Esophagus squamous epithelium (tissue), 5 donors: ENCODE measurements at regions not wholly inside any gene's neighbourhood (a gene's known extent, or its start where the extent isn't known, plus 50 kb on each side); places are given as distances from the start of the nearest gene placed in this dataset.

Experiments
- DNase-seq: peaks from one replicate; lab custom pipeline; 2025; lab: John Stamatoyannopoulos, UW
- H3K27ac ChIP-seq, 4 donors: fragments of 200-600 bp; sonication (generic); one replicate each; pipeline ENCODE4 v1.5.1; 2016 to 2019; ENCODE audit warnings: mild to moderate bottlenecking in 1 of 4
- H3K27me3 ChIP-seq, 4 donors: fragments of 200-600 bp; sonication (generic); 1 replicate in 3 of 4; 2 replicates in 1 of 4; pipeline versions ENCODE4 v1.5.1 to v1.6.0; 2017 to 2021; ENCODE audit warnings: antibody characterized with exemption in 1 of 4
- H3K36me3 ChIP-seq, 3 donors: fragments of 200-600 bp; sonication (generic); one replicate each; pipeline ENCODE4 v1.5.1; 2016 to 2019
- H3K4me1 ChIP-seq, 3 donors: fragments of 200-600 bp; sonication (generic); one replicate each; pipeline ENCODE4 v1.5.1; 2017 to 2019
- H3K4me3 ChIP-seq, 4 donors: fragments of 200-600 bp; sonication (generic); 1 replicate in 3 of 4; 2 replicates in 1 of 4; pipeline ENCODE4 v1.5.1; 2016 to 2019; ENCODE audit warnings: mild to moderate bottlenecking in 2 of 4, moderate library complexity in 1 of 4
- H3K9me3 ChIP-seq, 3 donors: fragments of 200-600 bp; sonication (generic); one replicate each; pipeline ENCODE4 v1.5.1; 2016 to 2019
- CTCF ChIP-seq, 6 experiments: fragments of 450-650 bp in 4 of 6; fragments of 200-600 bp in 2 of 6; sonication (generic) in 2 of 6; IDR thresholded peaks; one replicate each; pipeline ENCODE4 v1.5.1; 2016 to 2019; ENCODE audit warnings: antibody characterized with exemption in 6 of 6, mild to moderate bottlenecking in 4 of 6, moderate library complexity in 4 of 6
- POLR2A ChIP-seq, 4 donors: fragments of 450-650 bp; IDR thresholded peaks; one replicate each; pipeline ENCODE4 v1.6.1; 2017; ENCODE audit warnings: antibody characterized with exemption in 4 of 4, mild to moderate bottlenecking in 4 of 4, moderate library complexity in 3 of 4
- WGBS, 2 donors: methylation state at CpG; one replicate each; pipeline ENCODE4 v1.1.5; 2018; 5-methylcytosine and 5-hydroxymethylcytosine counted together
- intact Hi-C: fragments of 100-400 bp; cut with DNase I; formaldehyde crosslinking; loops from one replicate; pipeline ENCODE4 v1.15.0; 2022
- donor health status: DM: yes; HTN: yes; CAD: no.

GRCh38 chrX:116342903-116343302, 93.5 kb upstream of the SLC6A14 start:
- Histone ChIP-seq H3K27me3 (no peaks in the 10 kb centered on the region), H3K27ac (no peak overlapping the region), H3K9me3 (no peaks in the 10 kb centered on the region), H3K36me3 (no peaks in the 10 kb centered on the region), H3K4me1 (peaks cover 0 to 3% (median 0%) of the 10 kb centered on the region in 3 donors), H3K4me3 (no peak overlapping the region)
- TF ChIP-seq POLR2A (IDR thresholded peaks at IDR 0.05) (no peak), CTCF (IDR thresholded peaks at IDR 0.05) (no peak)
- 16 to 52% methylated on average over 4 of the region's 4 CpGs for WGBS, 2 donors
- DNase-seq = no peak
- intact Hi-C loops = no loop called here

DNA sequence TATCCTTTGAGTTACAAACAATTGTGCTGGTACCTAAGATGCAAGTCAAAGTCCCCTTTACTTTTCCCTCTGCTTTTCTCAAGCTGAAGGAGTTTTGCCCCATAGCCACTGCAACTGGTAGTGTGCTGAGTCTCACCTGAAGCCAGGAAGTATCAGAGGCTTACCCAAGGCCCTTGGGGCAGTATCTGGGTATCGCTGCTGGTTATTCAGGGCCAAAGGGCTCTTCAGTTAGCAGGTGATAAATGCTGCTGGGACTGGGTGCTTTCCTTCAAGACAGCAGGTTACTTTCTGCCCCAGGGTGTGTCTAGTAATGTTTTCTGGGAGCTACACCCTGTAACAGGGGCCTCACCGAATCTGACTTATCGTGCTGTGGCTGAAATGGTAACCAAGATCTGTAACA, 90.4 kb upstream of the SLC6A14 start:
- WGBS, 2 donors = 41% methylated on average over 3 of the region's 3 CpGs; no CpG with 5 or more reads in 1 of the 2 donors
- no peaks in the 10 kb centered on the region for H3K27me3 ChIP-seq
- intact Hi-C loops = no loop called here
- no peak overlapping the region for H3K4me3 ChIP-seq
- H3K9me3 ChIP-seq = no peaks in the 10 kb centered on the region
- TF ChIP-seq CTCF (IDR thresholded peaks at IDR 0.05) = no peak
- no peak for TF ChIP-seq POLR2A (IDR thresholded peaks at IDR 0.05)
- no peaks in the 10 kb centered on the region for H3K36me3 ChIP-seq
- H3K27ac ChIP-seq = no peak overlapping the region
- H3K4me1 ChIP-seq = peaks cover 0 to 3% (median 0%) of the 10 kb centered on the region in 3 donors
- no peak for DNase-seq

- no peak for DNase-seq
- H3K4me1 ChIP-seq = no peaks in the 10 kb centered on the region
- H3K27ac ChIP-seq = no peak overlapping the region
- 14 to 24% methylated on average over 1 to 2 of the region's 2 CpGs for WGBS, 2 donors
- H3K9me3 ChIP-seq = no peaks in the 10 kb centered on the region
- no peaks in the 10 kb centered on the region for H3K36me3 ChIP-seq
- intact Hi-C loops = no loop called here
- no peak overlapping the region for H3K4me3 ChIP-seq
- TF ChIP-seq POLR2A (IDR thresholded peaks at IDR 0.05) (no peak), CTCF (IDR thresholded peaks at IDR 0.05) (no peak)
- no peaks in the 10 kb centered on the region for H3K27me3 ChIP-seq
Measured at GRCh38 chrX:116357329-116357728, 79.1 kb upstream of the SLC6A14 start.

DNA sequence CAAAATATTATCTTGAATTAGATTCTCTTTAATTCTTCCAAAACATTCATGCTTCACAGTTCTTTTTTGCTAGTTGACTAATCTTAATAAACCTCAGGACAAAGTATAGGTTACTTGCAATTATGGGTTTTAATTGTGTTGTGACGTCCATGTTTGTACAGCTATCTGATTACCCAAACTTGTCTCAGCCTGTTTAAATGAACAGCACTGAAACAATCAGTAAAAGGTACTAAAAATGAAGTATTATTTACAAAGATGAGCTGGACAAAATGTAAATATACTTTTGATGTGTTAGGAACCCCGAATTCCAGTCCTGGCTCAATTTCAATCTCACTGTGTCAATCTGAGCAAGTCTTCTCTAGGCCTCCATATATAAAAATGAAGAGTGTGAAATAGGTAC, 57.4 kb upstream of the SLC6A14 start:
- Histone ChIP-seq H3K4me1 (peaks cover 0 to 15% (median 0%) of the 10 kb centered on the region in 3 donors), H3K9me3 (no peaks in the 10 kb centered on the region), H3K27me3 (no peaks in the 10 kb centered on the region), H3K36me3 (no peaks in the 10 kb centered on the region), H3K4me3 (no peak overlapping the region), H3K27ac (peak overlapping the region in 1 of 4 donors; percentile 17)
- TF ChIP-seq POLR2A (IDR thresholded peaks at IDR 0.05) = no peak
- intact Hi-C loops = no loop called here
- DNase-seq = no peak
- 23 to 24% methylated on average over 2 of the region's 2 CpGs for WGBS, 2 donors

GRCh38 chrX:116379854-116380253, 56.6 kb upstream of the SLC6A14 start:
- no peaks in the 10 kb centered on the region for H3K27me3 ChIP-seq
- intact Hi-C loops = no loop called here
- no peak for DNase-seq
- H3K9me3 ChIP-seq = no peaks in the 10 kb centered on the region
- H3K4me3 ChIP-seq = no peak overlapping the region
- WGBS, 2 donors = 25 to 45% methylated on average over 4 of the region's 4 CpGs
- H3K27ac ChIP-seq = peak overlapping the region in 2 of 4 donors; percentile 15 to 17
- no peaks in the 10 kb centered on the region for H3K36me3 ChIP-seq
- TF ChIP-seq POLR2A (IDR thresholded peaks at IDR 0.05) (no peak), CTCF (IDR thresholded peaks at IDR 0.05) (no peak)
- H3K4me1 ChIP-seq = peaks cover 0 to 15% (median 0%) of the 10 kb centered on the region in 3 donors
